ENCODE measurements at regions not wholly inside any gene's neighbourhood (a gene's known extent, or its start where the extent isn't known, plus 50 kb on each side); places are given as distances from the start of the nearest gene placed in this dataset.

GRCh38 chr11:56898856-56899255 is 89.9 kb upstream of the OR5AK2 start:
- no peak overlapping the region for H3K27ac ChIP-seq (ENCODE audit: low read depth, low read length)
- H3K27me3 ChIP-seq (ENCODE audit: insufficient read depth, low read length): 0 out of 2 replicates have a peak, but pooled peaks cover 6% of the 10 kb centered on the region
- H4K20me1 ChIP-seq (ENCODE audit: insufficient read depth): no peaks in the 10 kb centered on the region
- no peaks in the 10 kb centered on the region for H3K79me2 ChIP-seq (ENCODE audit: insufficient read depth, low read length)
- H2AFZ ChIP-seq (ENCODE audit: low read depth, low read length, poor library complexity, severe bottlenecking): no peak overlapping the region
- H3K9me2 ChIP-seq (ENCODE audit: insufficient read depth): no peaks in the 10 kb centered on the region
- no peaks in the 10 kb centered on the region for H3K4me1 ChIP-seq (ENCODE audit: control insufficient read depth in 1 of 2, insufficient read depth in 2 of 2, low read length in 2 of 2)
- ATAC-seq: no peak
- H3K9me3 ChIP-seq (ENCODE audit: control insufficient read depth in 1 of 2, insufficient read depth in 1 of 2, low read depth in 1 of 2, low read length in 2 of 2): no peaks in the 10 kb centered on the region
- intact Hi-C loops (cut with micrococcal nuclease): no loop called here
- no peak for DNase-seq (ENCODE audit: low read depth, low spot score)
- CTCF ChIA-PET: no interaction called here
- H3K4me3 ChIP-seq (replicated peaks in 1 of 2; ENCODE audit: low read depth in 1 of 2, low read length in 2 of 2): no peak overlapping the region
- no peak overlapping the region for H3K9ac ChIP-seq (ENCODE audit: low read length)
- POLR2A ChIA-PET: no interaction called here
- no peak overlapping the region for H3K4me2 ChIP-seq (ENCODE audit: low read length)
- H3K36me3 ChIP-seq (ENCODE audit: control insufficient read depth in 1 of 2, insufficient read depth in 2 of 2, low read length in 2 of 2): no peaks in the 10 kb centered on the region
- no peak for TF ChIP-seq REST (IDR thresholded peaks at IDR 0.05; ENCODE audit: low read depth)
- TF ChIP-seq ATF3 (IDR thresholded peaks at IDR 0.05): no peak
- no peak for TF ChIP-seq MAX (IDR thresholded peaks at IDR 0.05)
- TF ChIP-seq SRF (IDR thresholded peaks at IDR 0.05; ENCODE audit: low read depth): no peak
- no peak for TF ChIP-seq SP1 (IDR thresholded peaks at IDR 0.05; ENCODE audit: low read depth)
- TF ChIP-seq ZBTB33 (IDR thresholded peaks at IDR 0.05; ENCODE audit: extremely low read depth, insufficient replicate concordance, low read length): no peak
- TF ChIP-seq FOSL1 (IDR thresholded peaks at IDR 0.05; ENCODE audit: low read depth): no peak
- no peak for TF ChIP-seq EZH2phosphoT487 (IDR thresholded peaks at IDR 0.05; ENCODE audit: borderline replicate concordance)
- no peak for TF ChIP-seq TCF7L2 (IDR thresholded peaks at IDR 0.05; ENCODE audit: borderline replicate concordance, extremely low read depth, insufficient read depth, insufficient read length)
- TF ChIP-seq ZNF274 (IDR thresholded peaks at IDR 0.05; ENCODE audit: low read depth, low read length): no peak
- TF ChIP-seq YY1 (IDR thresholded peaks at IDR 0.05; ENCODE audit: extremely low read depth, insufficient replicate concordance, low read depth, low read length): no peak
- RAD21 ChIA-PET (ENCODE audit: low non-redundant PET in 1 of 2, low total read pairs in 2 of 2, uncharacterized antibody in 2 of 2, unreplicated experiment in 2 of 2): no interaction called here
- BruUV-seq (replicated peaks): no TSS peak

Data from HCT116 (cell line).